GM18868 (cell line): ENCODE measurements at regions not wholly inside any gene's neighbourhood (a gene's known extent, or its start where the extent isn't known, plus 50 kb on each side); places are given as distances from the start of the nearest gene placed in this dataset.

Source experiments
- ATAC-seq: cut with Tn5 transposase; IDR thresholded peaks from one replicate; pipeline ENCODE4 v1.9.1; 2021; ENCODE audit warnings: mild to moderate bottlenecking, moderate library complexity; ENCODE audit not compliant: unreplicated experiment

DNA sequence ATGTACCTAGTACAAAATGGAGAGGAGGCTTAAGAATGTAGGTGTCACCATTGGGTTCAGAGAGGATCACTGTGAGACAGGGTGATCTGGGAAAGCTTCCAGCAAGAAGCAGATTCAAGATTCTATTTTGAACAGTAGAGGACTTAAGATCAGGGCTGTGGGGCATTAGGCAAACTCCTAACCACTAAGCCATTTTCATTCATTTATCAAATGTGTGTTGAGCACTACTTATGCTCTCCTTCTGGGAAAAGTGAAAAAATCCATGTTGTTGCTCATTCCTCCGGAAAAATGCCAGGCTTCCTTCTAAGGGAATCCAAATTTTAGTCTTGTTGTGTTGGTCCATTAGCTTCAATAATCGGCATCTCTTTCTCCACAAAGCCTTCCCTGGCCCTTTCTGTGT is 163.4 kb downstream of the NUAK1 start:
- no peak for ATAC-seq

- no peak for ATAC-seq
Observed at GRCh38 chr12:105977236-105977635, 161.5 kb downstream of the NUAK1 start.

DNA sequence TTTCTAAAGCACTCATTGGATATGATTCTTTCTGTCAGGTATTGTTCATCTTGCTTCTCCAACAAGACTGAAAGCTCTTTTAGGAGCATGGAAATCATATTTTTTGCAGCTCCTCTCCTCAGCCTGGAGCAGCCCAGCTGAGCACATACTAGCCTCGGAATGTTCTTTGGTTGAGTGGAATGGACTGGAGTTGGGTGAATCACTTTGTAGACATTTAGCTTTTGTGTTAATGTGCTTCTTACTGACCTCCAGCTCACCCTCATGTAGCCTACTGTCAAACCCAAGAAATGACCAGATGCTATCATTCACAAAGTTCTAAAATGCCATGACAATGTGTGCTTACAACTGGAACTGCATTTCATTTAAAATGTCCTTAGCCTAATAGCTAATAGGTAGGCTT is 161.1 kb downstream of the NUAK1 start:
- ATAC-seq, result no peak

GRCh38 chr12:105978276-105978675 is 160.5 kb downstream of the NUAK1 start:
- ATAC-seq, result no peak

DNA sequence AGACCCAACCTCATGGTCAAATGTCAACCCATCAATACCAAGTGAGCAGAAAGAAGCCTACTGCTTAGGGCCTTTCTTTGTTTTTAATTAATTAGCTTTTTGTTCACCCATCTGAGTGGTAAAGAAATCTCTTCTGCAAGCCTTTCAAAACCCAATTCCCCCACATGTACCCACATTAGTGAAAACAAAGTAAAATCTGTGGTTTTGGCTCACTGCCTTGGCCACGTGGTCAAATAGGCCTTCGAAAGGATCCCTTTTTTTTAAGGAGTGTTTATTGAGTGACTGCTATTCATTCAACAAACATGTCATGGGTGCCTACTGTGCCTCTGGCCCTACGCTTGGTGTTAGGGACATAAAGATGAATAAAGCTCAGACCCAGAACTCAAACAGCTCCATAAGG is 160.1 kb downstream of the NUAK1 start:
- no peak for ATAC-seq

GRCh38 chr12:105980085-105980484 is 158.7 kb downstream of the NUAK1 start:
- ATAC-seq, result no peak

- no peak for ATAC-seq
Observed at GRCh38 chr12:105980533-105980932, 158.2 kb downstream of the NUAK1 start.

GRCh38 chr12:105982022-105982421 is 156.7 kb downstream of the NUAK1 start:
- no peak for ATAC-seq

GRCh38 chr12:105983622-105984320 is 155.0 kb downstream of the NUAK1 start:
- ATAC-seq, result no peak

DNA sequence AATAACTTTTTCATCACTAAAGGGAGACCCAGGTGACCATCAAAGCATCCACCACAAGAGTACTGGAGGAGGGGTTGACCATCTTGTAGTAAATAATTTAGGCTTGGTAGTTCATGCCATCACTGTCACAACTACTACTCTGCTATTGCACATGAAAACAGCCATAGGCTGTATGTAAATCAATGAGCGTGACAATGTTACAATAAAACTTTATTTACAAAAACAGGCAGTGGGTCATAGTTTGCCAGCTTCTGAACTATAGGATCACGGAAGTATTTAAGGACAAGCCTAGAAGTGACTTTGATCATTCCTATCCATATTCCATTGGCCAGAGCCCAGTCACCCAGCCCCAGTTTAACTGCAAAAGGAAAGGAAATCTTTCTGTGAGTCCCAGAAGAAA is 153.4 kb downstream of the NUAK1 start:
- ATAC-seq, result no peak

DNA sequence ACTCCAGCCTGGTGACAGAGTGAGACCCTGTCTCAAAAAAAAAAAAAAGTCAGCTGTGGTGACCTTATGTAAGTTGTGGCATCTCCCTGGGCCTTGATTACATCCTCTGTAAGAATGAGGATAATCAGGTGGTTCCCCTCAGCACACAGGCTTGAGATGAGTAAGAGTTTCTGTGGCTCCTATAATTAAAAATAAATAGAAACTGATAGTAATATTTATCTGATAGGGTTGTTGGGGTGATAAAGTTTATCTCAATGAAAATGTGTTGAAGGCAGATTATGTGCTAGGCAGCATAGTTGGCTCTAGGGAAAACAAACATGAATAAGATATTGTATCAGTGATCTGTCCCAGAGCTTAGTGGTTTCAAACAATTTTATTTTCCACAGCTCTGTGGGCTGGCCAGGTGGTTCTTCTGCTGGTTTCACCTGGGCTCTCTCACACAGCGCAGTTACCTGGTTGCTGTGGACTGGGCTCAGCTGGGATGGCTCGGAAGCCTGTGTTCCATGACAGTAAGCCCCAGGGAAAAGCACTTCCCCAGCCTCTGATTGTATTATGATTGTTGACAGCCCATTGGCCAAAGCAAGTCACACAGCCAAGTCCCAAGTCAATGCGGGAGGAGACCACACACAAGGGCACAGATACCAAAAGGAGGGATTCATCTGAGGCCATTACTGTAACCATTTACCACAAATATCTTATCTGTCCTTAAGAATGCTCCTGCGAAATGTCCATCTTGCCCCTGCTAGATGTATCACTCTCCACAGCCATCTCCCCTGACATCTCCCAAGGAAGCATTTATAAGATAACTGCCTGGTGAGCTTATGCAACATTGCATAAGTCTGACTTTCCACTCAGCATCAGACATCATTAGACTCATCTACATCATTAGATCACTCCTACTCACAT is 151.7 kb downstream of the NUAK1 start:
- no peak for ATAC-seq

DNA sequence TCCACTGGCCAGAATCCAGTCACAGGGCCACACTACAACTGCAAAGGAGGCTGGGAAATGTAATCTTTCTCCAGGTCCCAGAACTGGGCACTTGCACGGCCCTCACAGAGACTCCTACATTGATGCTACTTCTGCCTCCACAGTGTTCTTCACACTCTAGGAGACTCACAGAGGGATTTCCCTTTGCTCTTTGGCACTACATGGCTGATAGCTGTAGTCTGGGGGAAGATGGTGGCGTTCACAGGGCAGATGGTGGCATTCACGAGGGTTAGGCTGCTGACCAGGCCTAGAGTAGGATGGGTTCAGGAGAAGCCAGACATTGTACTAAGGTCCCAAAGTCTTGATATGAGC is 151.1 kb downstream of the NUAK1 start:
- no peak for ATAC-seq

GRCh38 chr12:105992849-105993740 is 145.7 kb downstream of the NUAK1 start:
- no peak for ATAC-seq

DNA sequence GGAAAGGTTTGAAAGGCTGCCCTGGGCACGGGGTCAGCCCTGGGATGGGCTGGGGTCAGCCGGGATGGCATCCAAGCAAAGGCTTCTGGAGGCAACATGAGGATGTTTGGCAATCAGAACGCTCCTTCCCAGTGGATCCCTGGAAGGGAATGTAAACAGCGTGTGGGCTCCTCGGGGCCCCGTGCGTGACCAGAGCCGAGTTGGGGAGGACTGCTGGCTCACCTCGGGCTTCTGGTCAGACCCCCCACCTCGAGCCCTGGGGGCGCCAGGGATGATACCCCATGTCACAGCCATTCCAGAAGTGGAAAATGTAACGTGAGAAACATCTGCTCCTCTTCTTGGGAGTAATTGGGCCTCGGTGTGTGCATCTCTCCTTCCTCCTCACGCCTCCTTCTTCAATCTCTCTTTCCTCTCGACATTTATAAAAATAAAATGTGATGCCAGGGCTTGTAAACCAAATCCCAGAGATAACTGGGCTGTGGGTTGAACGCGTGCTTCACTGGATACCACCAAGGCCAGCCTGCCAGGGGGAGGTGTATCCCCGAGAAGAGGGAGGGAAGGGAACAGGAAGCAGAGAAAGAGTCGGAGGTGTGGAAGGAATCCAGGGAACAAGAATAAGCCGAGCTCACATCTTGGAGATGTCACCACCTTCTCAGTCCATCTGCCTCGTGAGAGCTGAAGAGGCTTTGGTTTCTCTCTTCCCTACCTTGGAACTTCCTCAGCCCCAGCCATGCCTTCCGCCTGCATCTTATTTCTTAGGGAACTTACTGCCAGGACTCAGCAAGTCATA is 144.8 kb downstream of the NUAK1 start:
- no peak for ATAC-seq

DNA sequence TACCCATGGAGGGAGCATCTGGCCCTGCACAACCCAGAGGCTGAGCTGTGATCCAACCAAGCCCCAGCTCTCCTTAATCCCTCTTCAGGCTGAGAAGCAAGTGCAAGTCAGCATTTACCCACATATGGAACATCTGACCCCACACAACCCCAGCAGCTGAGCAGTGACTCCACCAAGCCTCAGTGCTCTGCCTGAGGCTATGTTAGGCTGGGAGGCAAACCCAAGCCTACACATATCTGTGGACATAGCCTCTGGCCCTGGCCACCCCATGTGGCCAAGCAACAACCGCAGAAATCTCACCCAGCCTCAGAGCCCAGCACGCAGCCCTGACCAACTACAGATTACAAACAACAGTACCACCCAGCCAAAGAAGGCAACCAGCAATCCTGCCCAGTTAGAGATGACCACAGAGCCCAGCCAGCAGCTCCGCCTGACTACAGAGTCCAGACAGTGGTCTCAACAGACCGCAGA is 142.8 kb downstream of the NUAK1 start:
- ATAC-seq, result no peak

- no peak for ATAC-seq
Observed at GRCh38 chr12:105998561-105998960, 140.2 kb downstream of the NUAK1 start.

DNA sequence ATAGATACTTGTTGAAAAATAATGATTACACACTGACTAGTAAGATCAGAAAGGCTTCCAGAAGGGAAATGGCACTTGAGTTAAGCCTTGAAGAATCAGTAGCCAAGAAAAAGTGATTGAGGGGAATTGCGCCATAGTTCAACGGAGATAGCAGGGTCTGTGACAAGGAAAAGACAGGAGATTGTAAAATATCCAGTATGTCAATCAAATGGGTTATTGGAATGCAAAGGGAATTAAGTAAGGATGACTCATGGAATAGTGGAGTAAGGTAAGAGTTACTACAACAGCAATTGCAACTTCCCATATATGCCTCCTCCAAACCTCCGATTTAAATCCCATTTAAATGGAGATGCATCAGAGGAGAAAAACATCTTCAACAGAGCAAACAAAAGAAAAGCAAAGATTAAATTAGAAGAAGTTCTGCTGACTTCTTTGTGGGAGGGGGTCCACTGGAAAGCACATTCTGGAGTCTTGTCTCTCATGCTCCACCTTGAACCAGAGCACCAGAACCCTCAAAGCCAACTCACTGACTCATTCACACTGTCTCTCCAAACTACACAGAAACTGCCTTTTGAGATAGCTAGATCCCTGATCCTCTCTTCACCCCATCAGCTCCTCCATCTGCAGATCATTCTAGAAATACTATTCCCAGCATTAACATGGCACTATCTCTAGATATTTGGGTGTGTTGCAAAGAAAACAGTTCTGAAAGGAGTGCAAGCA is 138.2 kb downstream of the NUAK1 start:
- ATAC-seq, result no peak

GRCh38 chr12:106001105-106001836 is 137.5 kb downstream of the NUAK1 start:
- no peak for ATAC-seq

DNA sequence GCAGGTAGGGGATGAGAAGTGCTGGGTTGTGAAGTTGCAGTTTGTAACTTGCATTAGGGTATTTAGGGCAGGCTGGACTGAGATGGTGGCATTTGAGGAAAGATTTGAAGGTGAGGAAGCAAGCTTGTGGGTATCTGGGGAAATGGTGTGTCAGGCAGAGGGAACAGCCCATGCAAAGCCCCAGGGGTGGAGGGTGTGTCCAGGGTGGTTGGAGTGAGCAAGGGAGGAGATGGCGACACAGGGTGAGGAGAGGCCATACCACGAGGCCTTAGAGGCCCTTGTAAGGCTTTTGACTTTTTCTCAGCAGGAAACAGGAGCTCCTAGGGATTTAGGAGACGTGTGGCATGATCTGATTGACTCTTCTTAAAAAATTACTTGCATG is 136.9 kb downstream of the NUAK1 start:
- ATAC-seq, result no peak
